HG03460 (cell line): ENCODE measurements at regions not wholly inside any gene's neighbourhood (a gene's known extent, or its start where the extent isn't known, plus 50 kb on each side); places are given as distances from the start of the nearest gene placed in this dataset.
"Not testable (repeated sequence)": the region's sequence is repeated elsewhere in the genome, so short reads cannot be mapped to it uniquely, and the experiment has no call there.

ENCODE experiments used
- ATAC-seq: cut with Tn5 transposase; IDR thresholded peaks from one replicate; pipeline ENCODE4 v1.9.1; 2021; ENCODE audit not compliant: unreplicated experiment

DNA sequence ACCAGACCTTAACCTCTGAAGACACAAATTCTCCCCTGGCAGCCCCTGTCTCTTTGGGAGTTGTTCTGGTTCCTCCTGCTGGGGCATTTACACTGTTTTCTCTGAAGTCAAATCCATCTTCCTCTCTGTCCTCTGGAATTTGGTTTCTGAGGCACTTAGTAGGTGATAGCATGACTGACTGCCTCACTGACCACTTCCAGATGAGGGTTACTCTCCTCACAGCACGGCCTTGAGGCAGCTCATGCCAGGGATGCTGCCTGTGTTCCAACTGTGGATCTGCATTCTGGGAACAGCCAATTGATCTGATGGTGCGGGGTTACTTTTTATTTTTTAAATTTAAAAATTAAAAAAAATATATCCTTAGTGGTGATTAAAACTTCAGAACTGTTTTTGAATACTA is 140.9 kb upstream of the ROPN1 start:
- ATAC-seq = no peak

DNA sequence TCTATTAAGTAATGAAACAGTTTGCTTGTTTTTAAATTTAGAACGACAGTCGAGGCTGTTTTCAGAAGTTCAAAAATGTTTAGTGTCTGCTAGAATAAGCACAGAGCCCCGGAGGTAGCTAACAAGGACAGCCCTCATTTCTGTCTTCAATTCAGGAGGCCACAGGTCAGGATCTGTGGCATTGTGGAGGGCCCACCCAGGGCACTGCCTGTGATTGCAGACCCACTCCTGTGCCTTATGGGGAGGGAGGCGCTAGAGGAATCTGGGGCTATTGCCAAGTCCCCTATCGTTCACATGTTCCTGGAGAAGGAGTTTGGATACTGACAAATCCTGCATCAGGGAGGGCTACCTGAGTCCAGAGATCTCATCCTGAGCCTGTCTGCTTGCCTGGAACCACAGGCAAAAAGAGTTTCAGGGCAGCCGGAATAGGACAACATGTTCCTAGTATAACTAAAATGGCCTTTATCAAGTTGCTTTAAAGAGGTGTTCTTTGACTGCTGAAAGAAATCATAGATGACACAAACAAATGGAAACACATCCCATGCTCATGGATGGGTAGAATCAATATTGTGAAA is 141.5 kb upstream of the ROPN1 start:
- no peak for ATAC-seq

DNA sequence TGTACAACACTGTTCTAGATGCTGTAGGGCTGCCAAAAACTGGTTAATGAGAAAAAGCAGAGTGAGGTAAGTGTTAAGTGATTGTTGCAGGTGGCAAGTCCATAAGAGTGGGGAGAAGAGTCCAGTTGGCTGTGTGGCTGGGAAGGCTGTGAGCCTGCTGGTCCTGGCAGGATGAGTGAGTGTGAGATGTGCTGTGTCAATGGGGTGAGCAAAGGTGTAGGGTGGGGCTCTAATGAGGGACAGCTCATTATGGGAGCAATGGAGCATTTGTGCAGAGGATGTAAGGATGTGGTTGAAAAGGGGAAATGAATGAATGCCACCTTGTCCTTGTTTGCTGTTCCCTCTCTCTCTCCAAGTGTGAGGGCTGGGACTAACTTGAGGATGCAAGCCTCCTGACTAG is 145.3 kb upstream of the ROPN1 start:
- no peak for ATAC-seq

DNA sequence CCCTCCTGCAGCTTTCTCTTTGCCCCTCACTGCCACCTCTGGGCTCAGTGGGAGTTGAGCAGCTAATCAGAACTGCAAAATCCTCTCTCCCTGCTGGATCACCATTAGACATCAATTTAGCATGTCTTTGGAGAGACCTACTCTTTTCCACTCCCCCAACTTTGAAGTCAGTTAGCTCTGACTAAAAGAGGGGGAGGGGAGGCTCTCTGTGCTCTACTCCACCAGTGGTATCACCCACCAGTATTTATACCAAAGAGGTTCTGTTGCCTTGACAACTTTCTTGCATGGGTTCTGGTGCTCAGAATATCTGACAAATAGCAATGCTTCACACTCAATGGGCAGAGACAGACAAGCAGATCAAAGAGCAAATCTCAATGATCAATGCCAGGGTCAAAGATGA is 146.2 kb upstream of the ROPN1 start:
- no peak for ATAC-seq

DNA sequence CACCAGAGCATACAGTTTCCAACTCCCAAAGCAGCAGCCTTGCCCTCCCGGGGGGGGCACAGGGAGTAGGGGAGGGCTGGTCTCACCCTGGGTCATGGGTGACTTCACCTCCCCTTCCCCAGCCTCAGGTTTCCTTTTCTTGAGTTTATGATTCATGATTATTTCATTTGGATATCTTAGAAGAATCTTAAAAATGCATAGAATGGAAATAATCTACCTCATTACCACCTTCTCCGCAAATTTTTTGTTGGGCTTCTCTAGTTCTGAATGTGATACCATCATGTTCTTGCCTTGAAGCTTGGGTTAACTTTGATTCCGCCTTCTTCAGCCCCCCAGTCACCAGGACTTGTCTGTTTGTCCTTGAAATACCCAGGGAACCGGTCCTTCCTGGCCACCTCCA is 148.8 kb upstream of the ROPN1 start:
- ATAC-seq = no peak

DNA sequence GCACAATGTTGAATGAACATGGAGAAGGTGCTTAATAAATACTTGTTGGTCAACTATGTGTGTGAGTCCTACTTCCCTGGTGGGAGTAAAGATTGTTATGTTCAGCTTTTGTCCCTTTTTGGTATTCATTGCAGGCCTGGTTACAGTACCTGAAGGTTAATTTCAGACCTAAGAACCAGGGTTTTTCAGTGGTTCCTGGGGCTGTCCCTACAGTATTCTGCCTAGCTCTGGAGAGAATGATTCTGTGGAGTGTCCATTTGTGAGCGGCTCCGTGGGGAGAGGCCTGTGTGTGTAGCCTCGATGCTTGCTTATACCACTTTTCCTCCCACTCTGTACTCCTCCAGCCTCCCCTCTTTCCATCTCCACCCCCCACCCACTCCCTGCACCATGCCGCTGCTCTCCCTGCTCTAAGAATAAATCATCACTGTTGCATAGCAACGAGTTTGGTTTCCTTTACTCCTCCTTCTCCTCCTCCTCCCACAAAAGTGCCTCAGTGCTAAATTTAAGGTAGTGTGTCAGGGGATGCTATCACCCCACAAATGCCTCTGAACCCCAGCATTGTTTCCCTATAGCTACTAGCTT is 150.6 kb upstream of the ROPN1 start:
- no peak for ATAC-seq

DNA sequence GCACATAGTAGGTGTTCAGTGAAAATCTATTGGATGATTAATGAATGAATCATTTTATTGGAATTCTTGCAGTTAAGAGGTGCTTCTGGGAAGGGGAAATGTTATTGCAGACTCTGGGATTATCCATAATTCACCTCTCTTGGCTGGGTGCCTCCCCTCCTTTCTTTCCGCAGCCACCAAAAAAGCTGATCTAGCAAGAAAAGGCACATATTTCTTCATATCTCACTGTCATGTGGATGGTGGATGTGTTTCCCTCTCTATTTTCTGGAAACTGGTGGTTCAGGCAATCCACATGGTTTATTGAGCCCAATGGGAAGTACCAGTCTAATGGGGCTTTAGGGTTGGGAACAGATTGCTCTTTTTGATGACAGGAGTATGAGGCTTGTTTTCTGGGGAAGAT is 151.1 kb upstream of the ROPN1 start:
- ATAC-seq = no peak

DNA sequence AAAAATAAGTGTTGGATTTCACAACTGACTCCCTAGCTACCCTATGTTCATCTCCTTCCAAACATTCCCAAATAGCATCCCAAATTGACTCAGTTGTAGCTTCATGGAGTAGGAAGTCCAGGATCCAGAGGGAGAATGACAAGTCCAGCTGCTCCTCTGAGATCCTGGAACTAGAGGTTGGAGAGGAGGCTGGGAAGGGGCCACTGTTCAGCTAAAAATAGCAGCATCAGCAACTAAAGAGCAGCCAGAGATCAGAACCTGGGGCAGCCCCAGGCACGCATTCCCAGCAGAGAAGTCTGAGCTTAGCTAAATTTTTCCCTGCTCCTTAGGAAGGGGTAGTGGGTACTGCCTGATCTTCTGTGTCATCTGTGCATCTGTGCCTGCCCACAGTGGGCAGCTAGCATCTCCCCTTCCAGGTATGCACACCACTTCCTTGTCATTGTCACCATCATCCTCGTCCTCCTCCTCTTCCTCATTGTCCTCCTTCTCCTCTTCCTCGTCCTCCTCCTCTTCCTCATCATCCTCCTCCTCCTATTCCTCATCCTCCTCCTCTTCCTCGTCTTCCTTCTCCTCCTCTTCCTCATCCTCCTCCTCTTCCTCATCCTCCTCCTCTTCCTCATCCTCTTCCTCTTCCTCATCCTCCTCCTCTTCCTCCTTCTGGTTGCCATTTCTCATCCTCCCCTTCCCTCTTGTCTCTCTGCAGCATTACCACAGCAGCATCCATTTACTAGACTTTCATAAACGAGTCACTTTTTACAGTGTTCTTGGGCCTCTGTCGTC is 152.3 kb upstream of the ROPN1 start:
- ATAC-seq = no peak

DNA sequence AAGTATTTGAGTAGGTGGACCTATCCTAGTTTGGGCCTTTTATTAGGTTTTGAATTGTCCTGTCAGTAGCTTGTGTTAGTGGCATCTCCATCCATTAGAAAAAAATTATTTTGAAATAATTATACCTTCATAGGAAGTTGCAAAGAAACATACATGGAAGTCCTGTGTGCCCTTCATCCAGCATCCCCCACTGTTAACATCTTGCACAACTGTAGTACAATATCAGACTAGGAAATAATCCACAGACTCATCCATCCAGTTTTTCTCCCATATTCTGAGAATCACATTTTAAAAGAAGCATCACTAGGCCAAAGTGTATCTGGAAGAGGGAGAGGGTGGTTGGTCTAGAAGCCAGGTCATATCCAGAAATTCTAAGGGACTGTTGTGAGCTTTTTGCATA is 155.5 kb upstream of the ROPN1 start:
- ATAC-seq = no peak

DNA sequence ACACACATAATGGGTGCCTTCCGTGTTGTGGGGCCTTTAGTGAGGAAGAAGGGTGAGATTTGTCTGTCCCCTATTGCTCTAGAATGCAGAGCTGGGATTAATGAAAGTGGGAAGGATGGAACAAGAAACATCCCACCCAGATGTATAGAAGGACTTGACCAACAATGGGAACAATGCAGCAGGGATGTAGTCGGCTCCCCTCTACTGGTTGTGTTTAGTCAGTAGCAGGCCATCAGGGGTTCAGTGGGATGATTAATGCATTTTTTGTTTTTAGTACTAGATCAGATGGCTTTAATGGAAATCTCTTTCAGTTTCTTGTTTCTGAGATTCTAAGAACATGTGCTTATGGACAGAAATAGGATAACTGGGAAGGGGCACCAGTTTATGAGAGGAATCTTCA is 156.0 kb upstream of the ROPN1 start:
- ATAC-seq = no peak

DNA sequence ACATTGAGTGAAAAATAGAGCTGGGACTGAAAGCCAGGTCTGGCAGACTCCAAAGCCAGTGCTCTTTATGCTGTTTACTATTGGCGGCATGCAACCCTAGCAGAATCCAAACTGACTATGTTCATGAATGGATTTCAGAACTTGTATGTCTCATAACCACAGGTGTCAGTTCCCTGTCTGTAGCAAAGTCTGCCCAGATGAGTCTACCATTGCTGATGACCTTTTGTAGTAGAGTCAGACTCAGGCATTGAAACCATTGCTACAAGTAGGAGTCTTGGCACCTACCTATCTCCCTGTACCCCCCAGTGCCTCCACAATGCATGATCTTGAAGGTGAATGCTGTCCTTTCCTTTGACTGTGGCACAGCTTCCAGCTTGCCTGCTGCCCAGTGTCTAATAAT is 157.2 kb upstream of the ROPN1 start:
- no peak for ATAC-seq

DNA sequence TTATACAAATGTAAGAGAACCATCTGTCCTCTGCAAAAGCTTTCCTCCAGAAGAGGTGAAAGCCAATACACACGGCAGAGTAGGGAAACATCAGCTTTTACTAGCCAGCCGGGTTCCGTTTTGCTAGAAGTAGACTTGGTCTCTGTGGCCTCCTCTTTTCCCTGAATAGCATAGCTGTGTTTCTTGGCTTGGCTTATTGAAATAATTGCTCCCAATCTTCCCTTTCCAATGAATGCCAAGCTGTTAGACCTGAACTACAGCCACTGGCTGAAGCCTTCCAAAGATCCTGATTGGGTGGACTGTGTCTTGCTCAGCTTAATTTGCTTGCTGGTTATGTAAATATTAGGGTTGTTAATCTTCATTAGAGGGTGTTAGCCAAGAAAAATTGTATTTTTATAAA is 157.8 kb upstream of the ROPN1 start:
- ATAC-seq = no peak

DNA sequence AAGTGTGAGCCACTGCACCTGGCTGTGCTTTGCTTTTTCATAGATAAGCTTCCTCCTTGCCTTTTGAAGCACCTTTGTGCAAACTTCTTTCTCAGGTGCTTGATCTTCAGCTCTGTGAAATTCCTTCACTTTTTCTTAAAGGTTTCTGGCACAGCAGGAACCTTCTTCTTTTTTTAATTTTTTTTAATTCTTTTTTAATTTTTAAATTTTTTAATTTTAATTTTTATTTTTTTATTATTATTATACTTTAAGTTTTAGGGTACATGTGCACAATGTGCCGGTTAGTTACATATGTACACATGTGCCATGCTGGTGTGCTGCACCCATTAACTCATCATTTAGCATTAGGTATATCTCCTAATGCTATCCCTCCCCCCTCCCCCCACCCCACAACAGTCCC is 161.0 kb upstream of the ROPN1 start:
- ATAC-seq = not testable (repeated sequence)

DNA sequence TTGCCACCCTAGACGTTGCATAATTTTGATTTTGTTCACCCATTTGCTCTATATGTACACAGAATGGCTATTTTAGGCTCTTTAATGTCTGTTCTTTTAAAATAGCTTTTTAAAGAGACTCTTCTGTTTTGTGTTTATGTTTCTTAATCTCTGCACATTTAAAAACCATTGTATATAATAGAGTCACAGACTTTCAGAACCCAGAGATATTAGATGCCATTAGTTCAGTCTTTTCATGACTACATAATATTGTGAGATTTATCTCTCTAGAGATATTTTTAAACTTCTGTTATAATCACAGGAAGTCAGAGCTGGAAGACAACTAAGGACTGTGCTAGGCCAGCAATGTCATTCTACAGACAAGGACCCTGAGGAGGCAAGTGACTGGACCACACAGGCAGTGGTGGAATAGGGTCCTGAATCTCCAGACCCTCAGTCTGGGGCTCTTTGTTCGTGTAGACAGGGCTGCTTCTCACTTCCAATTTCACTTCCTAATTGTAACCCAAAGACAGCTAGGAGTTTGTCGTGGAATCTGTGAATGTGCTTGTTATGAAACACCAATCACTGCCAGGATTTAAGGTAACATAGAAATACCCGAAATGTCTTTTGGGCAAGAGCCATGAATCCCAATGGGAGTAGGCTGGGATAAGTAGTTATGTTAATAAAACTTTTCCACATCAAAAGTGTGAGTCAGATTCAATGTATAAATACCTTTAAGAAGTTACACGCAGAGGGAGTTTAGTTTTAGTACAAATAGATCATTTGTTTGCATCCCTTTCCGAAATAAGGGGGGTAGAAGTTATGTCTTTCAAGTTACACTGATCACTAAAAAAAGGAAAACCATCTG is 165.2 kb upstream of the ROPN1 start:
- ATAC-seq = no peak

DNA sequence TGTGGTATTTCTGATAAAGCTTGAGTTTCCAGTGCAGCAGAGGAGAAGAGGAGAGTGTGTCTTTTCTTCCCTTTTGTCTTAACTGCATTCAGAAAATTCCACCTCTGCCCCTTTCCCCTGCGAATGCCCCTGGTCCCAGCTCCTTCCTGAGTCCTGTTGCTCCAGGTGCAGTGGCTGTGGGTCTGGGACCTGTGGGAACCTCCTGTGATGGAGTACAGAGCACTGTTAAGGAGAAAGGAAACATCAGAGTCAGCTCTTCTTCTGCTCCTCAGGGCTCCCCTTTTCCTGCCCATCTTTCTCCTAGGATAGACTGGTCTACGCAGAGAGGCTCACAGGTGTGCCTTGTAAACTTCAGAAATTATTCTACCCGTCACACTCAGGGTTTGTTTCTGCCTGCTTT is 165.8 kb upstream of the ROPN1 start:
- no peak for ATAC-seq

DNA sequence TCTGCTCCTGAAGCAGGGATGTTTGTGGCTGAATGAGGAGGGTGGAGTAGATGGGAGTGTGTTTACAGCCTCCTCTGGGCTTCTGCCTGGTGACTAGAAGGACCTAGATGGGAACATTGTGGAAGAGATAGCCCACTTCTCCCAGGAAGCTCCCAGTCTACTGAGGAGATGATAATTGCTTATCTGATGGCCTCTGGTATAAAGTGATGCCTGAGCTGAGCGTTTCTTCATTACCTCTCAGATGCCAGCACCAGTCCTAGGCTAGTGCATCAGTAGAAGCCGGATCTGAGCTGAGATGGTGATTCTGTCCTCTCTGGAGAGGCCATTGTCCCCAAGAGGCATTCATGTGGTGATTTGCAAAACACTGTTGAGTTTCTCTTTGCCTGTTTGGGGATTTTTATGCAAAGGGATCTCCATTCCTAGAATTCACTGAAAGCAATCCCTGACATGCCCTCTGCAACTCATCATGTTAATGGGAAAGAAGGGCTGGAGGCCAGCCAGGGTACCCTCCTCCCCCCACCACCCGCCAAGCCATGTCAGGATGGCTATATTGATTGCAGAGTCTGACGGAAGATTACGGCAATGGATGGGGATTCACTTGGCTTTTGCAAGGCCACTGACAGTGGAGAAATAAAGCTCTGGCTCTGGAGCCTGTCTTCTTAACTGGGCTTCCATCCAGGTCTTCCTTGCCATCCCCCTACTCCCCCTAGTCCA is 166.4 kb upstream of the ROPN1 start:
- ATAC-seq = no peak

DNA sequence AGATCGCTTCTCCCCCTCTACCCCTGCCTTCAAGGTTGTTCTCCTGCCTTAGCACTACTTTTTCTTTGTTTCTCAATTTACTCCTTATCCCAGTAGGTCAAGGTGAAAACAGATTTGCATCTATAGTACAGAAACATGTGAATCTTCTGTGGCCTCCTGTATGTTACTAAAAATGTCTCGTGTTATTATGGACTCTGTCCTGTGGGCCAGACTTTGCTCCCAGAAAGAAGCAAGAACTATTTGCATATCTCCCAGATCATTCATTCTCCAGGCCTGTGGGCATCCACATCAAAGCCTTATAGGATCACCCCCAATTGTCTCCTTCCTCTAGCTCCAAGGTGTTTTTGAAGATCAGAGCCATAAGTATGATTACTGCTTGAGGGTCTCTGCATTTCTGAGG is 169.5 kb upstream of the ROPN1 start:
- ATAC-seq = no peak

DNA sequence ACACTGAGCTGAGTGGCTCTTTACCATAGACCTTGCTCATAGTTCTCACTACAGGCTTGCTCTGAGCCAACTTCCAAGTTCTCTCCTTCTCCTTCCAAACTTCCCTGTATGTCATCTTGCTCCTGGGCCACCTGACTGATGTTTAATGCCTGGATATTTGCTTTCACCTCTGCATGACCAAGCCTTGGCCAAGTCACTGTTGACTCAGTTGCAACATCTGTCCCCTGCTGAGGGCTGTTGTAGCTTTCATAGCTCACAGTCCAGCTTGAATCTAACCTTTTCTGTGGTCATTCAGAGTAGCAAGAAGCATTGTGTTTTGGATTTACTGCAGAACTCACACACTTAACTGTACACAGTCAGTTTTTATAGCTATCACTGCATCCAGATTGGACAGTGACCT is 171.8 kb upstream of the ROPN1 start:
- no peak for ATAC-seq

DNA sequence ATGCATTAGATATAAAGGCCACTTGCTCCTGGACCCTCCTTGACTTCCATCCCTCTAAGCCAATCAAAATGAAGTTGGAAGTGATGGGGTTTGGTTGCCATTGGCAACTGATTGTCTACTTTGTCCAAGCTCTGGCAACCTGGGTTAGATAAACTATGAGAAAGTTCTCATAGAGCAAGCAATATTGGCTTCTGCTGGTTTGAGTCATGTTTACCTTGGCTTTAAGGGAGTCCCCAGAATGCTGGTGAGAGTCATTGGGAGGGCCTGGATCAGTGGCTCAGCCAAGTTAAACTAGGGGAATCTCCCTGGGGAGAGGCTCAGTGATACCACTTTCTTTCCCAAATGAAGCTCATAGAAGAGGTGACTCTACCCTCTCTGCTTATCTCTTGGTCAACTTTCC is 176.3 kb upstream of the ROPN1 start:
- ATAC-seq = no peak

DNA sequence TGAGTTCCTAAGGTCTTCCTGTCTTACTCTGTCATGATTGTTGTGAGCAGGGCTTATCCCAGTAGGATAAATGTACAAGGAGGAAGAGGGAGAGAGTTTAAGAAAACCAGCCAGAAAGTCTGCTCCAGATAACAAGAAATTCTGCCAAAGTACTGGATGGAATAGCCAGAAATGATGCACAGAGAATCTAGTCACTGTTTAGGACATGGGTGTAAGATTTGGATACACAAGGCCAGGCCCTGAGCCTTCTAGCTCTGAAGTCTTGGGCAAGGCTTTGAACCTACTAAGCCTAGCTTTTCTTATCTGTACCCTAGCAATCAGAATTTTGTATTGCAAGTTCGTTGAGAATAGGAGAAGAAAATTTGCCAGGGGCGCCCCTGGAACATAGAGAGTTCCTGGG is 180.4 kb upstream of the ROPN1 start:
- ATAC-seq = no peak

DNA sequence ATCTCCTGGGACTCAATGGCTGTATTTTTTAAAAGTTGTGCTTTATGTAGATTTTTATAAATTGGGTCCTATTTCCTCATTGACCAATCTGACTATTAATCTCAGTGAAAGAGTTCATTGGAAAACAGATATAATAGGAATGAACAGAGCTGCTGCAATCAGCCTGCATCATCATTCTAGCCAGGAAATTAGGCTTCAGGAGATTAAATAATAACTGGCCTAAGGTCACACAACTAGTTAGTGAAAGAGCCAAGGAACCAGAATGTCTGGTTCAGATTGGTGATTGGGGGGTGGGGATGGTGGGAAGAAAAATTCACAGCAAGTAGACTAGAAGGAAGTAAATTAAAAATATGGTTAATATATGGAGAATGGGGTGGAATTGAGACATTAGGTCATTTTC is 180.9 kb upstream of the ROPN1 start:
- ATAC-seq = no peak
